Activated CD8-positive, alpha-beta T cell treated with anti-CD3 and anti-CD28 coated beads, Interleukin-2, amount 10 ng/mL, durations not matched to agents 7 days and 5 days (primary cell): ENCODE measurements at regions not wholly inside any gene's neighbourhood (a gene's known extent, or its start where the extent isn't known, plus 50 kb on each side); places are given as distances from the start of the nearest gene placed in this dataset.
"Not testable (repeated sequence)": the region's sequence is repeated elsewhere in the genome, so short reads cannot be mapped to it uniquely, and the experiment has no call there.

Experiments
- ATAC-seq: fragments of 150-1000 bp; cut with Tn5 transposase; one replicate; pipeline ENCODE4 v1.10.0; 2021; ENCODE audit warnings: moderate library complexity
- CTCF ChIA-PET: fragments of 350-600 bp; sonication (Branson Sonifier 250); formaldehyde crosslinking; loops from one replicate; lab custom pipeline; 2021; ENCODE audit warnings: antibody characterized with exemption; lab: Charles Lee
- POLR2A ChIA-PET: fragments of 350-600 bp; sonication (Branson Sonifier 250); formaldehyde crosslinking; loops from one replicate; lab custom pipeline; 2021; ENCODE audit warnings: antibody characterized with exemption; lab: Charles Lee
- DNase-seq: peaks from one replicate; pipeline ENCODE4 v3.0.0-alpha.2; 2020
- H3K27ac Mint-ChIP-seq: one replicate; pipeline ENCODE4 v1.8.0; 2021; ENCODE audit warnings: mild to moderate bottlenecking, mixed read lengths
- H3K27me3 Mint-ChIP-seq: one replicate; pipeline ENCODE4 v1.8.0; 2021; ENCODE audit warnings: low read depth, mixed read lengths
- H3K36me3 Mint-ChIP-seq: one replicate; pipeline ENCODE4 v1.8.0; 2021; ENCODE audit warnings: low read depth, mixed read lengths
- H3K4me1 Mint-ChIP-seq: one replicate; pipeline ENCODE4 v1.8.0; 2021; ENCODE audit warnings: low read depth, mixed read lengths
- H3K4me3 Mint-ChIP-seq: one replicate; pipeline ENCODE4 v1.8.0; 2021; ENCODE audit warnings: mild to moderate bottlenecking, mixed read lengths
- H3K9me3 Mint-ChIP-seq: one replicate; pipeline ENCODE4 v1.8.0; 2022; ENCODE audit warnings: mixed read lengths; ENCODE audit not compliant: insufficient read depth

GRCh38 chr13:43970520-43971242 lies 91.0 kb downstream of the LACC1 start:
- POLR2A ChIA-PET, DNase-seq, H3K9me3 Mint-ChIP-seq, H3K4me1 Mint-ChIP-seq, H3K27me3 Mint-ChIP-seq, H3K27ac Mint-ChIP-seq, H3K36me3 Mint-ChIP-seq, H3K4me3 Mint-ChIP-seq, ATAC-seq, CTCF ChIA-PET: not testable (repeated sequence)

- H3K4me1 Mint-ChIP-seq, ATAC-seq, H3K27ac Mint-ChIP-seq, H3K9me3 Mint-ChIP-seq, POLR2A ChIA-PET, CTCF ChIA-PET, H3K27me3 Mint-ChIP-seq, H3K4me3 Mint-ChIP-seq, H3K36me3 Mint-ChIP-seq, DNase-seq: not testable (repeated sequence)
Measured at GRCh38 chr13:43971324-43971723, 91.6 kb downstream of the LACC1 start.

GRCh38 chr13:43977911-43978310 lies 98.2 kb downstream of the LACC1 start:
- no peaks in the 10 kb centered on the region for H3K9me3 Mint-ChIP-seq
- ATAC-seq (no peak), DNase-seq (no peak)
- no peak overlapping the region for H3K27ac Mint-ChIP-seq
- CTCF ChIA-PET = no interaction called here
- no peak overlapping the region for H3K4me3 Mint-ChIP-seq
- POLR2A ChIA-PET = no interaction called here
- no peaks in the 10 kb centered on the region for H3K36me3 Mint-ChIP-seq
- H3K4me1 Mint-ChIP-seq = no peaks in the 10 kb centered on the region
- H3K27me3 Mint-ChIP-seq = no peaks in the 10 kb centered on the region

GRCh38 chr13:43978688-43979087 lies 99.0 kb downstream of the LACC1 start:
- no peaks in the 10 kb centered on the region for H3K9me3 Mint-ChIP-seq
- CTCF ChIA-PET = no interaction called here

GRCh38 chr13:43979492-43979891 lies 99.8 kb downstream of the LACC1 start:
- no peak overlapping the region for H3K4me3 Mint-ChIP-seq
- ChIA-PET POLR2A (no interaction called here), CTCF (no interaction called here)
- no peaks in the 10 kb centered on the region for H3K4me1 Mint-ChIP-seq
- no peak overlapping the region for H3K27ac Mint-ChIP-seq
- DNase-seq (no peak), ATAC-seq (no peak)
- no peaks in the 10 kb centered on the region for H3K27me3 Mint-ChIP-seq
- H3K9me3 Mint-ChIP-seq = no peaks in the 10 kb centered on the region
- H3K36me3 Mint-ChIP-seq = no peaks in the 10 kb centered on the region

More at GRCh38 chr13:43978688-43979087, 99.0 kb downstream of the LACC1 start:
- H3K4me3 Mint-ChIP-seq = no peak overlapping the region
- ATAC-seq (no peak), DNase-seq (no peak)
- POLR2A ChIA-PET = no interaction called here
- H3K27me3 Mint-ChIP-seq = no peaks in the 10 kb centered on the region
- no peaks in the 10 kb centered on the region for H3K36me3 Mint-ChIP-seq
- H3K27ac Mint-ChIP-seq = no peak overlapping the region
- no peaks in the 10 kb centered on the region for H3K4me1 Mint-ChIP-seq

- ATAC-seq (no peak), DNase-seq (no peak)
- Mint-ChIP-seq H3K4me3 (no peak overlapping the region), H3K9me3 (no peaks in the 10 kb centered on the region), H3K4me1 (no peaks in the 10 kb centered on the region), H3K36me3 (no peaks in the 10 kb centered on the region), H3K27ac (no peak overlapping the region), H3K27me3 (no peaks in the 10 kb centered on the region)
- CTCF ChIA-PET = no interaction called here
- POLR2A ChIA-PET = no interaction called here
Measured at GRCh38 chr13:43980587-43980986, 100.9 kb downstream of the LACC1 start.

- no peaks in the 10 kb centered on the region for H3K36me3 Mint-ChIP-seq
- no peaks in the 10 kb centered on the region for H3K9me3 Mint-ChIP-seq
- no peak overlapping the region for H3K4me3 Mint-ChIP-seq
- H3K27me3 Mint-ChIP-seq = peaks cover 3% of the 10 kb centered on the region
- ChIA-PET POLR2A (no interaction called here), CTCF (no interaction called here)
- no peak for ATAC-seq
- no peaks in the 10 kb centered on the region for H3K4me1 Mint-ChIP-seq
- no peak overlapping the region for H3K27ac Mint-ChIP-seq
- DNase-seq = no peak
Measured at GRCh38 chr13:43981091-43981490, 101.4 kb downstream of the LACC1 start.

GRCh38 chr13:43981512-43982301 lies 102.0 kb downstream of the LACC1 start:
- ChIA-PET POLR2A (no interaction called here), CTCF (no interaction called here)
- DNase-seq (no peak), ATAC-seq (no peak)
- H3K27ac Mint-ChIP-seq = no peak overlapping the region
- H3K36me3 Mint-ChIP-seq = no peaks in the 10 kb centered on the region
- peaks cover 3% of the 10 kb centered on the region for H3K27me3 Mint-ChIP-seq
- no peak overlapping the region for H3K4me3 Mint-ChIP-seq
- H3K9me3 Mint-ChIP-seq = no peaks in the 10 kb centered on the region
- no peaks in the 10 kb centered on the region for H3K4me1 Mint-ChIP-seq

GRCh38 chr13:43983373-43983772 lies 103.7 kb downstream of the LACC1 start:
- CTCF ChIA-PET = no interaction called here
- H3K9me3 Mint-ChIP-seq = no peaks in the 10 kb centered on the region
- POLR2A ChIA-PET = no interaction called here
- H3K4me1 Mint-ChIP-seq = no peaks in the 10 kb centered on the region
- H3K27ac Mint-ChIP-seq = no peak overlapping the region
- DNase-seq = no peak
- H3K36me3 Mint-ChIP-seq = no peaks in the 10 kb centered on the region
- peaks cover 3% of the 10 kb centered on the region for H3K27me3 Mint-ChIP-seq
- no peak for ATAC-seq
- no peak overlapping the region for H3K4me3 Mint-ChIP-seq

- H3K27ac Mint-ChIP-seq = no peak overlapping the region
- POLR2A ChIA-PET = no interaction called here
- CTCF ChIA-PET = no interaction called here
- DNase-seq (no peak), ATAC-seq (no peak)
- no peak overlapping the region for H3K4me3 Mint-ChIP-seq
- peaks cover 3% of the 10 kb centered on the region for H3K27me3 Mint-ChIP-seq
- H3K36me3 Mint-ChIP-seq = no peaks in the 10 kb centered on the region
- no peaks in the 10 kb centered on the region for H3K4me1 Mint-ChIP-seq
- H3K9me3 Mint-ChIP-seq = no peaks in the 10 kb centered on the region
Measured at GRCh38 chr13:43984292-43984691, 104.6 kb downstream of the LACC1 start.

- POLR2A ChIA-PET = no interaction called here
- CTCF ChIA-PET = no interaction called here
- Mint-ChIP-seq H3K4me3 (no peak overlapping the region), H3K27me3 (peaks cover 3% of the 10 kb centered on the region), H3K4me1 (no peaks in the 10 kb centered on the region), H3K9me3 (no peaks in the 10 kb centered on the region), H3K27ac (no peak overlapping the region), H3K36me3 (no peaks in the 10 kb centered on the region)
- ATAC-seq (no peak), DNase-seq (no peak)
Measured at GRCh38 chr13:43985422-43986072, 105.8 kb downstream of the LACC1 start.

GRCh38 chr13:43986421-43986981 lies 106.8 kb downstream of the LACC1 start:
- no peak overlapping the region for H3K4me3 Mint-ChIP-seq
- no peak overlapping the region for H3K27ac Mint-ChIP-seq
- H3K27me3 Mint-ChIP-seq = peaks cover 5% of the 10 kb centered on the region
- DNase-seq = no peak
- H3K4me1 Mint-ChIP-seq = no peaks in the 10 kb centered on the region
- H3K36me3 Mint-ChIP-seq = no peaks in the 10 kb centered on the region
- POLR2A ChIA-PET = no interaction called here
- CTCF ChIA-PET = no interaction called here
- H3K9me3 Mint-ChIP-seq = no peaks in the 10 kb centered on the region
- ATAC-seq = no peak
